HG03196 (cell line): ENCODE measurements at regions not wholly inside any gene's neighbourhood (a gene's known extent, or its start where the extent isn't known, plus 50 kb on each side); places are given as distances from the start of the nearest gene placed in this dataset.
"Not testable (repeated sequence)": the region's sequence is repeated elsewhere in the genome, so short reads cannot be mapped to it uniquely, and the experiment has no call there.

ENCODE experiments used
- ATAC-seq: cut with Tn5 transposase; IDR thresholded peaks from one replicate; pipeline ENCODE4 v1.9.1; 2021; ENCODE audit not compliant: unreplicated experiment

DNA sequence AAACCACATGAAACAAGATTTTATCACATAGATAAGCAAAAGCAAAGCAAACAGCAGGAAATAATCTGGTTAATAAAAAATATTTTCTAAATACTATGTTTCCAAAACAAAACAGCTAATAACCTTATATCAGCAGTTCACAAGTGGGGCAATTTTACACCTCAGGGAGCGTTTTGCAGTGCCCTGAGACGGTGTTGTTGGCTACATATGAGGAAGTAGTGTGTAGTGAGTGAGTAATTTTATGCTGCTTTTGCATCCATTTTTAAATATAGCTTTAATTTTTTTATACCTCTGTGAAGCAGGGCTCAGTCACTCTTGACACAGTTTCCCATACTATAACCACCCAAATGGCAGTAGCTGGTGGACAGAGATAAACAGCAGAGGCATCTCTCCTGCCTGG is 438.5 kb upstream of the B3GAT1 start:
- no peak for ATAC-seq

DNA sequence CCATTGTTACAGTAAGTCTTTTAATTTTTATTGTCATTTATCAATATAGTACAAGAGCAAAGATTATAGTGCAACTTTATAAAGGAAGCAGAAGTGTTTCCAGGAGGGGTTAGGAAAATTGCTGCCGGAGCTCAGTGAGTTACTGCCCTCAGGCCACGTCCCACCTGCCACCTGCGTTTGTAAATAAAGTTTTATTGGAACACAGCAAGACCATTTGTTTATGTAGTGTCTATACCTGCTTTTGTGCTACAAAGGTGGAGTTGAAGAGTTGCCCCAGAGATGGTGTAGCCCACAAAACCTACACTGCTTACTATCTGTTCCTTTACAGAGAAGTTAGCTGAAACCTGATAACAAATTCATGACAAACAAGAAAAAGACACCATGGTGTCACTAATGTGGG is 437.8 kb upstream of the B3GAT1 start:
- no peak for ATAC-seq

DNA sequence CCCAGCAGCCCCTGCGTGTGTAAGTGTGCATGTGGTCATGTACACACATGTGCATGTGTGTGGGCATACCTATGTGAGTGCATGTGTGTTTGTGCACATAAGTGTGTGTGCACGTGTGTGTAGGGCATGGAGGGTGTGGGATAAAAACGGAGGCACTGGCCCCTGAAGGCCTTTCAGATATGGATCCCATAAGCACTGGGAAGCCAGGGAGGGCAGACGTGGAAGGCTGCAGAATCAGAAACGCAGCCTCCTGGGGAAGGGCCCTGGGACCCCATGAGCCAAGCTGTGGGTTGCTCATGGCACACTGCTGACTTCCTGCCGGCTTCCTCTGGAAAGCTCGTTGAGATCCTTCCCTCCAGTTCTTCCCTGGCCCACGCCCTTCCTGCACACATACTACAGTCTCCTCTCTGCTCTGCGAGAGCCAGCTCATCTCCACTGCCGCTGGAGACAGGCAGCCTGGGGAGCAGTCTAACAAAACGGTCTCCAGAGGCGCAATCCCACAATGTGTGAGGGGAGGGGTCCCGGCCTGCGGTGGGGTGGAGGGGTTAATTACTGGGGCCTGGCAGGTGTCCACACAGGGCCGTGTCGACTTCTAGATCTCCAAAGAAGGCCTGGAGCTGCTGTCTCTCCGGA is 435.2 kb upstream of the B3GAT1 start:
- ATAC-seq: no peak

DNA sequence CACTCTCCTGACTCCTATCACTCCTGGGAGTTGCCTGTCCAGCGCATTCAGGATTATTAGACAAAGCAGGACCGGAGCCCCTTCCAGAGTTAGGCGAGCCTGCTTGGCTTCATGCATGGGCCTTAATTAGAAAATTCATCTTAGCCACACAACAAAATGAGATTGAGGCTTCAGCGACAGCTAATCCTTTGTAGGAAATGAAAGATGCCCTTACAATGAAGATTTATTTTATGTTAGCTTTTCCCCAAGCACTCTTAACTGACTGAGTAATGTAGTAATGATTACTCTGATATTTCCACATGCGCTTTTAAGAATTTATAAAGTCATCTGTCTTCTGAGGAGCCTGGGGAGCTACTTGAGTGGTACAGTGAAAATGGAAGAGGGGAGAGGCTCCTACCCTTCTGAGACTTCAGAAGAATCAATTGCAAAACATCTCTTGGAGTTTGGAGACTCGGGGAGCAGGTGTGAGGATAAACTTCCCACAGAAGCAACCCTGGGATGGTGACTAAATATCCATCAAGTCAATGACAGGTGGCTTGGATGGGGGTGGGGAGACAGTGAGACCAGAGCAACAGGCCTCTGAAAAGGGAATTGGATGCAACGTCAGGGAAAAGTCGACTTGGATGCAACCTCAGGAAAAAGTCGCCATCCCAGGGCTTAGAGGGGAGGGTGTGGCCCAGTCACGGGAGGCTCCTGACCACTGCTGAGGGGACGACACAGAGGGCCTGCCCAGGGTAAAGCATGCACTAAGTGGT is 434.5 kb upstream of the B3GAT1 start:
- no peak for ATAC-seq

DNA sequence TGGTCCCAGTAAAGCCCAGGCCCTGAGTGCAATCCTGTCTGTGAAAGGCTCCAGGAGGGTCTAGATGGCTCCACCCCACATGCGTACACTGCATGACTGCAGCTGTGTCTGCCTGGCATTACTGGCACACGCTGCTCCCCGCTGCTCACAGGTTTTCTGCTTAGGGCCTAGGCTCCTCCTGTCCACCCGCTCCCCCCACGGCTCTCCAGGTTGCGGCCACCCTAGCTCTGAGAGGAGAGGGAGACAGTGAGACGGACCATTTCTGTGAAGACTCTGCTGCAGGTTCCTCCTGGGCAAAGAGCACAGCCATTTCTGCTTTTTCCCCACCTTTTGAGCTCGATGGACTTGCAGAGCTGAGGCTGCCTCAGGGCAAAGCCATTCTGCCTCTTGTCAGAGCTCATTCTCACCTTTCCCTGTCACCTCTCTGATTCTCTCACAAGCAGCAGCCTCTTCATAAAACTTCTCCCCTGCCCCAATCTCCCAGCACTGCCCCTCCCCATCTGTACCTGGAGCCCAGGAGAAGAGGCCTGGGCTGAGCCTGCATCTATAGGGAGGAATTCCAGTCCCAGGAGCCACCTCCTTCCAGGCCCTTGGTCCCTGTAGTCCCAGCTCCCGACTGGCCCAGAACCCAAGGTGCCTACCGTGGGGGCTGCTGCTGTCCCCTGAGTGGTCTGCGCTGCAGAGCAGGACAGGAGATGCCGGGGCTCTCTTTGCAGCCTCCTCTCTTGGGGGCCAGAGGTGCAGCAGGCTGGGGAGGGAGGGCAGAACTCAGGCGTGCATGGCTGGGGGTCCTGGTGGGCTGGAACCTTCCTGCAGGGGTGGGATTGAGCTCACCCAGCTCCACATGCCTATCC is 433.7 kb upstream of the B3GAT1 start:
- ATAC-seq: no peak

GRCh38 chr11:134844838-134845237 is 432.8 kb upstream of the B3GAT1 start:
- ATAC-seq: no peak

- no peak for ATAC-seq
Observed at GRCh38 chr11:134843735-134844134, 431.7 kb upstream of the B3GAT1 start.

- ATAC-seq: no peak
Observed at GRCh38 chr11:134843020-134843419, 431.0 kb upstream of the B3GAT1 start.

DNA sequence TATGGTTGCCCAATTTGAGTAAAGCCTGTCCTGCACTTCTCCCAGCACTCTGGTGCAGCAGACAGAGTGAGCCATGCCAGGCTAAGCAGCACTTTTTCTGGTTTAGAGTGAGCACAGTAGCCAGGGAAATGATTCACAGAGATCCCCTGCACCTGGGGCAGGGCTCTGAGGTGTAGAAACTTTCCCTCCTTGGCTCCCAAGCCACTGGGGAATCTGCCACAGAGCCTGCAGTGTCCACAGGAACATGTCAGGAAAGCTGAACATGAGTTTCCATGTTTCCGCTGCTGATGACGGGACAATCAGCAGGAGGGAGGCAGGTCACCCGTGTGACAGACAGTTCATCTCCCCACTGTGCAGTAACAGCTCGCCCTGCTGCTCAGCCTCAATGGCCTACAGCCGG is 429.9 kb upstream of the B3GAT1 start:
- ATAC-seq: no peak

DNA sequence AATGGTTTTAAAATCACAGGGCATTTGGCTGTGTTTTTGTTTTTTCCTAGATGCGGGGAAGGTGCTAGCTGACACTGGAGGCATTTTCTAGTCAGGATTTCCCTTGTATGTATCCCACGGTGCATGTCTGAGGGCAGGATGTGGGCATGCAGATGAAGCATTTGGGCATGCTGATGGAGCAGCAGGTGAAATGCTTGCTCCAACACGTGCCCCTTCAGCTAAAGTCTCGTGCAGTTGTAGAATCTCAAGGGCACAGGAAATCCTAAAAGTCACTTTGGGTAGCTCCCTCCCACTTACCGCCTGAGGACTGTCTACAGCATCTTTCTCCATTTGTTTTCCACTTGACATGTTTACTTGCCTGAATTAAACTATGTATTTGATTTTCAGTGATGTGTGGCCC is 429.4 kb upstream of the B3GAT1 start:
- ATAC-seq: no peak

DNA sequence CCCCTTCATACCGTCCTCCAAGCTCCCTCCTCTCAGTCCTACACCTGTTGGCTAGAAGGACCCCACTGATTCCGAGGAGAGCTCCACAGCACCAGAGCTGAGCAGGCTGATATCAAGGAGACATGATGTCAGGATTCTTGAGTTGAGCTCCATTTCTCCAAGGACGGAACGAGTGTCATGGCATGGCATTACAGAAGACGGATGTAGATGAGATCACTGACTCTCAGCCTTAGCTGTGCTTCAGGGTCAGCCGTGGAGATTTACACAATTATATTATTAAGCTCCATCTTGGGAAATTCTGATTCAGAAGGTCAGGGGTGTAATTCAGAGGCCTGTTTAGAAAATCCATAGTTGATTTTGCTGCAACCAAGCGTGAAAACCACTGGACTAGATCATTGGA is 428.9 kb upstream of the B3GAT1 start:
- no peak for ATAC-seq

DNA sequence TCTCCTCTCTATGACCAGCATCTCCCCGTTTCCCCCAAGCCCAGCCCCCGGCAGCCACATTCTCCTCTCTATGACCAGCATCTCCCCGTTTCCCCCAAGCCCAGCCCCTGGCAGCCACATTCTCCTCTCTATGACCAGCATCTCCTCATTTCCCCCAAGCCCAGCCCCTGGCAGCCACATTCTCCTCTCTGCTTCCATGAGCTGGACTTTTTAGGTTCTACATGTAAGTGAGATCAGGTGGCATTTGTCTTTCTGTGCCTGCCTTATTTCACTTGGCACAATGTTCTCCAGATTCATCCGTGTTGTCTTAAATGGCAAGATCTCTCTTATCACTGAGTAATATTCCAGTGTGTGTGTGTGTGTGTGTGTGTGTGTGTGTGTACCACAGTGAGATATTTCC is 428.1 kb upstream of the B3GAT1 start:
- not testable (repeated sequence) for ATAC-seq

DNA sequence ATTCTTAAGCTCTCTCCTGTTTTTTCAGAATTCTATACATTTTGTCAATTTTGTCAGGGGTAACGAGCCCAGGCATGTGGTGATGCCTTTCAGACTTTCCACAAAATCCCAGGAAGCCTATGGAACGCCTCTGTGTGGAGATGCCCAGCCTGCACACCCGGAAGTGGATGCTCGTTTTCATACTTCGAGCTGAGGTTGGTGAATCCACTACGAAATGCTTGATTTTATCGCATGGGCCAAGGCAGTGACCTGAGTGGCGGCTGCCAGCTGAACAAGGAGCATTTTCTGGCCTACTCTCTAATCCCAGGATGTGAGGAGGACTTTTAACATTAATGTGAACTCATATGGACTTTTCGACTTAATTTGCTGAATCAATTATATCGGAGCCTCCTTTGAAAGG is 426.7 kb upstream of the B3GAT1 start:
- no peak for ATAC-seq

DNA sequence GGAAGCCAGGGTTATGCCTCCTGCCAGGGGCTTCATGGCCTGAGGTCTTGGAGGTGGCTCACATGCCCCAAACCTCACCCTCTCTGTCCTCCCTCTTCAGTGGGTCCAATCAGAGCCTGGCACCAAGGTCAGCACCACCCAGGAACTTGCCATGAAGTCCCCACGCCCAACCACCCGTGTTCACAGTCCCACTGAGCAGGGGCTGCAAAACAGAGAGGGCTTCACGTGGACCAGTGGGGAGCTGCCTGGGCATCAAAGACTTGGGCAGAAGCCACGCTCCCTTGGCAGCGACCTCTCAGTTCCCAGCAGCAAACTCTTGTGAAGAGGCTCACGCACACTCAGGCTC is 425.8 kb upstream of the B3GAT1 start:
- ATAC-seq: no peak

DNA sequence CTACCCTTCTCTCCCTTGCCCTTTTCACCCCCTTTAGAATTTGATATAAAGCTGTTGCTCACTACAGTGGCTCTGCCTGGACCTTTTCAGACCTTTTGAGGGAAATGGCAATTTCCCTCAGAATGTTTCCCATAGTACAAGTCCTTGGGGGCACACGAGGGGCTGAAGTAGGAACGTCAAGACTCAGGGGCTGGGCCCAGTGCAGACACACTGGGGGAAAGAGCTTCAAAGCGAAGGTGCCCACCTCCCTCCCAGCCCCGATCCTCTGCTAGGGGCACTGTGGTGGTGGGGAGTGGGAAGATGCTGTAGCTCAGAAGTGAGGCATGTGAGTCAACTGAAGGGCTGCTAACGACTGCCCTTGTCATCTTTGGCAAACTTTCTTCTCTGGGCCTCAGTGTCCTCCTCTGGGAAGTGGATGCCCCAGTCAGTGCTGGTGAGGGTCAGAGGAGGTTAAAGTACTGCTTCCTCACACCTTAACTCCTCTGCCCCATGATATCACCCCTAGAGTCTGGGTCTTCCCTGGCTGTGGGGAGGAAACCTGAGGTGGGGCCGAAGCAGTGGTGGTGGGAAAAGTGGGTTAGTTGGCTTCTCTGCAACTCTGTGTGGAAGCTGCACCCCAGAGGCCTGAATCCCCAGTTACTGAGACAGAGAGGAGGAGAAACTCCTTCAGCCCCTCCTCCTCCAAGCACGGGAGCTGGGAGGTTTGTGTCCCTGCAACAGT is 425.3 kb upstream of the B3GAT1 start:
- ATAC-seq: no peak

DNA sequence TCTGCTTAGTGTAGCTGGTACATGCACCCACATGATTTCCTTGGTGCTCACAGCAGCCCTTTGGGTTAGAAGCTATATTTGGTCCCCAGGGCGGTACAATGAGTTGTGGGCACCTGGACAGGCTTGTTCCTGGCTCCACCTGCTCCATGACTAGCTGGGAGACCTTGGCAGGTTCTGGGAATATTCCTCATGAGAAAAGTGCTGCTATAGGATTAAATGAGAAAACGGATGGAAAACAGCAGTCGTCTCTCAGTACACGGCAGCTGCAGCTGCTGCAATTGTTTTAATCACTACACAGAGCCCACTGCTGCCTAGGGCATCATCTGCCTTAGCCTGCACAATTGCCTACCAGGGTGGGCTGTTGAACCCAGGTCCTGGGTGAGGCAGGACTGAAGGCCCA is 424.5 kb upstream of the B3GAT1 start:
- no peak for ATAC-seq

DNA sequence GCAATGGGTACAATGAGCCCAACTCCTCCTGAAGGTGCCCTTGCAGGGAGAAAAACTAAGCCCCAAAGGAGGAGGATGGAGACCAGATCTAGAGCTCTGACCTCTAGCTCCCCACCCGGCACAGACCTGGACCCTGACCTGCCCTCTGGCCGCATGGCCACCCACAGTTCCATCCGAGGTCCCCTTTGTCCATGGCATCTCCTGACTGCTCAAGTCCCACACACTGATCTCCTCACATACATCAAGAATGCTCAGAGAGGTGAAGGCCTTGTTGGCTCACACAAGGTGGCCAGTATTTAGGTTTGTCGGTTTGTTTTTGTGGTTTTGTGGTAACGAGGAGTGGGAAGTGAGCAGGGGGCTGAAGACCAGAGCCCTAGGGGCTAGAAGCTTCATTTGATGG is 423.5 kb upstream of the B3GAT1 start:
- ATAC-seq: no peak

DNA sequence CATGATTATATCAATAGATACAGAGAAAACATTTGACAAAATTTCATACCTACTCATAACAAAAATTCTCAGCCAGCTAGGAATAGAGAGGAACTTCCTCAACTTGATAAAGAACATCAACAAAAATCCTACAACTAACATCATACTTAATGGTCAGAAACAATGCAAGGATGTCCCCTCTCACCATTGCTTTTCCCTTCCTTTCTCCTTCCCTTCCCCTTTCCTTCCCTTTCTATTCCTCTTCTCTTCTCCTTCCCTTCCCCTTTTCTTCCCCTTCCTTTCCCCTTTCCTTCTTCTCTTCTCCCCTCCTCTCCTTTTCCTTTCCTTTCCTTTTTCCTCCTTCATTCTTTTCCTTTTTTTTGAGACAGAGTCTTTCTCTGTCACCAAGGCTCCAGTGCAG is 418.3 kb upstream of the B3GAT1 start:
- no peak for ATAC-seq

DNA sequence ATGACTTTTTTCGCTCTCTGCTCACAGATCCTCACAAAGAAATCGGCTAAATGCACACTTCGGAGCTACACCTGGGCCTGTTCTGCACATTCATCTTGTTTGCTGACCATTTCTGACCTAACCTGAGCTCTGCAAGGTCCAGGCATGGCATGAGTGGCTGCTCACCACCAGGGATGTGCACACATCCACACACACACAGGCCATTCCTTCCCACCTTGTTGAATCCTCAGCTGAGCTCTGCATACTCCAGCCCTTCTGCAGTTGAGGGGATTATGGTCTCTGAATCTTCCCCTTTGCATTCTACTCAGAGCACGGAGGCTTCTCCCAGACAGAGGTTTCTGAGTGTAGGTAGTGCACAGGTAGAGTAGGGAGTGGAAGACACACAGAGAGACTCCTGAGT is 411.9 kb upstream of the B3GAT1 start:
- ATAC-seq: no peak

DNA sequence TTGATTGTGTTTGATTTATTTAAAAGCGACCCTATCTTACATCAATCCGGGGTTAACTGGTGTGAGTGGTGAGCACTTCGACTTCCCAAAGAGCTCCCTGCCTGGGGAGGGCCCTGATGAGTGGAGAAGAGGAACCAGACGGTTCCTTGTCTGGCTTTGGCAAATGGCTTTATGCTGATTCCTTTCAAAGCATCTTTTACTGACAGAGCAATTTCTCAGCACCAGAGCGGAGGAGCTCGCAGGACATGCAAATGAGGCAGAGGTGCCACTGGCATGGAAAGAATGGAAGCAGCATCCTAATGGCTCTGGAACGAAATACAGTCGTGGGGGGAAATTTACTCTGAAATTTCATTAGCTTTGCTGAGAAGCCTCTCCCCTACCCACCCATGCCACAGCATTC is 410.9 kb upstream of the B3GAT1 start:
- no peak for ATAC-seq

- no peak for ATAC-seq
Observed at GRCh38 chr11:134821422-134821821, 409.4 kb upstream of the B3GAT1 start.
